Right lobe of liver (tissue), 6 donors: ENCODE measurements at regions not wholly inside any gene's neighbourhood (a gene's known extent, or its start where the extent isn't known, plus 50 kb on each side); places are given as distances from the start of the nearest gene placed in this dataset.

Source experiments
- ATAC-seq, 4 donors: fragments of 200-7000 bp; cut with Tn5 transposase; one replicate each; pipeline ENCODE4 v1.9.1; 2020; ENCODE audit warnings: mild to moderate bottlenecking in 4 of 4, moderate library complexity in 4 of 4
- DNase-seq, 3 donors: peaks; one replicate each; pipeline ENCODE4 v3.0.0-alpha.2; 2020
- H3K27ac ChIP-seq, 3 donors: fragments of 200-600 bp; one replicate each; pipeline ENCODE4 v1.8.0; 2022
- H3K27me3 ChIP-seq, 2 donors: fragments of 200-600 bp; one replicate each; pipeline ENCODE4 v1.8.0; 2022
- H3K36me3 ChIP-seq, 4 donors: fragments of 200-600 bp; sonication (generic) in 1 of 4; one replicate each; pipeline versions ENCODE4 v1.5.1 to v1.8.0; 2017 to 2022; ENCODE audit warnings: control low read depth in 1 of 4
- H3K4me1 ChIP-seq, 4 donors: fragments of 200-600 bp; sonication (generic) in 1 of 4; one replicate each; pipeline versions ENCODE4 v1.5.1 to v1.8.0; 2017 to 2022; ENCODE audit warnings: control low read depth in 1 of 4
- H3K4me3 ChIP-seq, 3 donors: fragments of 200-600 bp; one replicate each; pipeline ENCODE4 v1.8.0; 2022
- H3K9me3 ChIP-seq, 4 donors: fragments of 200-600 bp; sonication (generic) in 1 of 4; one replicate each; pipeline versions ENCODE4 v1.5.1 to v1.8.0; 2017 to 2022; ENCODE audit warnings: control low read depth in 1 of 4
- CTCF ChIP-seq, 4 donors: fragments of 200-600 bp in 3 of 4; fragments of 450-650 bp in 1 of 4; IDR thresholded peaks; one replicate each; pipeline versions ENCODE4 v1.5.1 to v1.8.0; 2016 to 2022; ENCODE audit warnings: antibody characterized with exemption in 4 of 4, mild to moderate bottlenecking in 2 of 4
- POLR2A ChIP-seq: fragments of 450-650 bp; IDR thresholded peaks from one replicate; pipeline ENCODE4 v1.6.1; 2017; ENCODE audit warnings: antibody characterized with exemption, mild to moderate bottlenecking
- WGBS: methylation state at CpG from one replicate; pipeline ENCODE4 v1.1.6; 2018; ENCODE audit warnings: low coverage, low lambda C conversion rate; ENCODE audit not compliant: insufficient coverage; ENCODE audit errors: missing lambda C conversion rate; 5-methylcytosine and 5-hydroxymethylcytosine counted together
- intact Hi-C, 2 donors: fragments of 100-400 bp; cut with DNase I; formaldehyde crosslinking; loops; one replicate each; pipeline versions ENCODE4 v1.11.2 to v1.14.1; 2022
- donor health status: DM: no; HTN: yes; CAD: no.
- donor health status: DM: no; HTN: no; CAD: no.
- donor health status: DM: no; HTN: no; CAD: no.
- donor health status: DM: no; HTN: yes; CAD: no.
- donor health status: DM: no; HTN: yes; CAD: no.

GRCh38 chr22:47612311-47612910 is 850.0 kb downstream of the TBC1D22A start:
- 66% methylated on average over 6 of the region's 17 CpGs for WGBS
- Histone ChIP-seq H3K27ac (no peak overlapping the region), H3K4me1 (no peaks in the 10 kb centered on the region), H3K9me3 (no peaks in the 10 kb centered on the region), H3K36me3 (no peaks in the 10 kb centered on the region), H3K27me3 (no peaks in the 10 kb centered on the region), H3K4me3 (no peak overlapping the region)
- ATAC-seq (no peak), DNase-seq (peak in 1 of 3 donors; percentile 32)
- TF ChIP-seq CTCF (IDR thresholded peaks at IDR 0.05): no peak
- TF ChIP-seq POLR2A: no peak
- intact Hi-C loops: no loop called here

- H3K9me3 ChIP-seq: no peaks in the 10 kb centered on the region
- no peak for TF ChIP-seq CTCF (IDR thresholded peaks at IDR 0.05)
- TF ChIP-seq POLR2A: no peak
- 86% methylated on average over 7 of the region's 9 CpGs for WGBS
- DNase-seq: no peak
- no peak overlapping the region for H3K27ac ChIP-seq
- H3K4me3 ChIP-seq: no peak overlapping the region
- H3K4me1 ChIP-seq: no peaks in the 10 kb centered on the region
- intact Hi-C loops: no loop called here
- H3K27me3 ChIP-seq: no peaks in the 10 kb centered on the region
- ATAC-seq: no peak
- H3K36me3 ChIP-seq: no peaks in the 10 kb centered on the region
These were observed 848.3 kb downstream of the TBC1D22A start for GRCh38 chr22:47610764-47611163.

GRCh38 chr22:47610281-47610680 is 847.8 kb downstream of the TBC1D22A start:
- intact Hi-C loops: no loop called here
- Histone ChIP-seq H3K27me3 (no peaks in the 10 kb centered on the region), H3K4me1 (no peaks in the 10 kb centered on the region), H3K9me3 (no peaks in the 10 kb centered on the region), H3K4me3 (no peak overlapping the region), H3K36me3 (no peaks in the 10 kb centered on the region), H3K27ac (no peak overlapping the region)
- 40% methylated on average over 1 of the region's 12 CpGs for WGBS
- no peak for TF ChIP-seq CTCF (IDR thresholded peaks at IDR 0.05)
- TF ChIP-seq POLR2A: no peak
- peak in 1 of 4 donors; percentile 9 for ATAC-seq
- no peak for DNase-seq

GRCh38 chr22:47609653-47610052 is 847.2 kb downstream of the TBC1D22A start:
- peak in 1 of 3 donors; percentile 13 for DNase-seq
- no peak for TF ChIP-seq POLR2A
- TF ChIP-seq CTCF (IDR thresholded peaks at IDR 0.05): no peak
- H3K36me3 ChIP-seq: no peaks in the 10 kb centered on the region

More at GRCh38 chr22:47609653-47610052, 847.2 kb downstream of the TBC1D22A start:
- Histone ChIP-seq H3K27ac (no peak overlapping the region), H3K9me3 (no peaks in the 10 kb centered on the region), H3K4me3 (no peak overlapping the region), H3K4me1 (no peaks in the 10 kb centered on the region), H3K27me3 (no peaks in the 10 kb centered on the region)
- ATAC-seq: peak in 1 of 4 donors; percentile 19
- WGBS: 63% methylated on average over 8 of the region's 13 CpGs
- intact Hi-C loops: no loop called here
